ENCODE measurements at regions not wholly inside any gene's neighbourhood (a gene's known extent, or its start where the extent isn't known, plus 50 kb on each side); places are given as distances from the start of the nearest gene placed in this dataset.

- no peak for TF ChIP-seq CTCF (IDR thresholded peaks at IDR 0.05)
- no peak for TF ChIP-seq POLR2A (IDR thresholded peaks at IDR 0.05; ENCODE audit: low read length)
- no peak for TF ChIP-seq MAZ (IDR thresholded peaks at IDR 0.05; ENCODE audit: borderline replicate concordance, low read depth, low read length)
- TF ChIP-seq USF2 (IDR thresholded peaks at IDR 0.05) = no peak
- no peak for TF ChIP-seq SMC3 (IDR thresholded peaks at IDR 0.05)
- no peak for TF ChIP-seq EP300 (IDR thresholded peaks at IDR 0.05)
- TF ChIP-seq NPAS2 (CRISPR knock-in tag; IDR thresholded peaks at IDR 0.05; ENCODE audit: borderline replicate concordance) = no peak
- no peak for TF ChIP-seq RAD21 (conservative IDR thresholded peaks at IDR 0.05 in 1 of 2, IDR thresholded peaks at IDR 0.05 in 1 of 2)
- no peak for TF ChIP-seq PBX3 (IDR thresholded peaks at IDR 0.05)
- TF ChIP-seq CBX2 (IDR thresholded peaks at IDR 0.05; ENCODE audit: borderline replicate concordance, low read depth) = no peak
- no peak for TF ChIP-seq BCL3 (IDR thresholded peaks at IDR 0.05)
- TF ChIP-seq MAX (IDR thresholded peaks at IDR 0.05) = no peak
- TF ChIP-seq MAFK (IDR thresholded peaks at IDR 0.05; ENCODE audit: partially characterized antibody) = no peak
Observed at GRCh38 chr5:3382782-3383181, 212.8 kb upstream of the IRX1 start.

Data from A549 (cell line).